ENCODE measurements at regions not wholly inside any gene's neighbourhood (a gene's known extent, or its start where the extent isn't known, plus 50 kb on each side); places are given as distances from the start of the nearest gene placed in this dataset.
"Not testable (repeated sequence)": the region's sequence is repeated elsewhere in the genome, so short reads cannot be mapped to it uniquely, and the experiment has no call there.

GRCh38 chr10:65787571-65787970 lies 1138.3 kb upstream of the LRRTM3 start:
- ATAC-seq (ENCODE audit: low read depth), result no peak
- Mint-ChIP-seq H3K36me3 (ENCODE audit: low read depth) (no peaks in the 10 kb centered on the region), H3K9me3 (no peaks in the 10 kb centered on the region), H3K4me1 (no peaks in the 10 kb centered on the region), H3K27me3 (no peaks in the 10 kb centered on the region), H3K27ac (no peak overlapping the region), H3K4me3 (no peak overlapping the region)
- ChIA-PET CTCF (no interaction called here), POLR2A (no interaction called here)
- intact Hi-C loops (cut with micrococcal nuclease), result no loop called here
- no peak for TF ChIP-seq CTCF (IDR thresholded peaks at IDR 0.05)
- no peak for DNase-seq

GRCh38 chr10:65788271-65788670 lies 1137.6 kb upstream of the LRRTM3 start:
- Mint-ChIP-seq H3K9me3 (no peaks in the 10 kb centered on the region), H3K27ac (no peak overlapping the region), H3K4me1 (no peaks in the 10 kb centered on the region), H3K36me3 (ENCODE audit: low read depth) (no peaks in the 10 kb centered on the region), H3K27me3 (no peaks in the 10 kb centered on the region), H3K4me3 (no peak overlapping the region)
- no peak for ATAC-seq (ENCODE audit: low read depth)
- DNase-seq, result no peak
- no peak for TF ChIP-seq CTCF (IDR thresholded peaks at IDR 0.05)
- POLR2A ChIA-PET, result no interaction called here
- CTCF ChIA-PET, result no interaction called here
- intact Hi-C loops (cut with micrococcal nuclease), result no loop called here

- intact Hi-C loops (cut with micrococcal nuclease), result no loop called here
- H3K4me3 Mint-ChIP-seq, result no peak overlapping the region
- H3K27ac Mint-ChIP-seq, result no peak overlapping the region
- H3K4me1 Mint-ChIP-seq, result no peaks in the 10 kb centered on the region
- DNase-seq (no peak), ATAC-seq (ENCODE audit: low read depth) (no peak)
- no peaks in the 10 kb centered on the region for H3K9me3 Mint-ChIP-seq
- H3K27me3 Mint-ChIP-seq, result no peaks in the 10 kb centered on the region
- H3K36me3 Mint-ChIP-seq (ENCODE audit: low read depth), result no peaks in the 10 kb centered on the region
- POLR2A ChIA-PET, result no interaction called here
- CTCF ChIA-PET, result no interaction called here
- no peak for TF ChIP-seq CTCF (IDR thresholded peaks at IDR 0.05)
Observed at GRCh38 chr10:65791979-65792378, 1133.9 kb upstream of the LRRTM3 start.

GRCh38 chr10:65793738-65794425 lies 1132.0 kb upstream of the LRRTM3 start:
- ChIA-PET CTCF (no interaction called here), POLR2A (no interaction called here)
- no peak for DNase-seq
- Mint-ChIP-seq H3K36me3 (ENCODE audit: low read depth) (no peaks in the 10 kb centered on the region), H3K4me3 (no peak overlapping the region), H3K27ac (no peak overlapping the region), H3K9me3 (no peaks in the 10 kb centered on the region), H3K4me1 (no peaks in the 10 kb centered on the region), H3K27me3 (no peaks in the 10 kb centered on the region)
- no peak for ATAC-seq (ENCODE audit: low read depth)
- TF ChIP-seq CTCF (IDR thresholded peaks at IDR 0.05), result no peak
- intact Hi-C loops (cut with micrococcal nuclease), result no loop called here

- not testable (repeated sequence) for H3K4me3 Mint-ChIP-seq
Observed at GRCh38 chr10:65794861-65795260, 1131.0 kb upstream of the LRRTM3 start.

GRCh38 chr10:65796472-65796871 lies 1129.4 kb upstream of the LRRTM3 start:
- Mint-ChIP-seq H3K4me3 (no peak overlapping the region), H3K9me3 (peaks cover 2% of the 10 kb centered on the region), H3K4me1 (no peaks in the 10 kb centered on the region), H3K27ac (no peak overlapping the region), H3K27me3 (no peaks in the 10 kb centered on the region), H3K36me3 (ENCODE audit: low read depth) (no peaks in the 10 kb centered on the region)
- ATAC-seq (ENCODE audit: low read depth) (no peak), DNase-seq (no peak)
- TF ChIP-seq CTCF (IDR thresholded peaks at IDR 0.05), result no peak
- ChIA-PET CTCF (no interaction called here), POLR2A (no interaction called here)
- intact Hi-C loops (cut with micrococcal nuclease), result no loop called here

More at GRCh38 chr10:65794861-65795260, 1131.0 kb upstream of the LRRTM3 start:
- DNase-seq; H3K36me3 Mint-ChIP-seq (ENCODE audit: low read depth); H3K27ac Mint-ChIP-seq; intact Hi-C loops (cut with micrococcal nuclease); POLR2A ChIA-PET; H3K4me1 Mint-ChIP-seq; CTCF ChIA-PET; ATAC-seq (ENCODE audit: low read depth); H3K9me3 Mint-ChIP-seq; H3K27me3 Mint-ChIP-seq: not testable (repeated sequence)
